T47D (cell line): ENCODE measurements at regions not wholly inside any gene's neighbourhood (a gene's known extent, or its start where the extent isn't known, plus 50 kb on each side); places are given as distances from the start of the nearest gene placed in this dataset.

ENCODE experiments used
- DNase-seq, 2 experiments: peaks; one replicate each; pipeline versions ENCODE4 v3.0.0 to v3.0.0-alpha.2; 2011 to 2012; ENCODE audit warnings: low read depth in 1 of 2, low spot score in 1 of 2
- JUND ChIP-seq: IDR thresholded peaks from 2 replicates; pipeline ENCODE4 v1.6.1; 2012; ENCODE audit warnings: low read depth
- in situ Hi-C: cut with HindIII; loops from 2 replicates; pipeline ENCODE4 v1.10.0; 2016; ENCODE audit warnings: low sequenced_read_pairs, low pct_unique_long_range_greater_than_20kb

DNA sequence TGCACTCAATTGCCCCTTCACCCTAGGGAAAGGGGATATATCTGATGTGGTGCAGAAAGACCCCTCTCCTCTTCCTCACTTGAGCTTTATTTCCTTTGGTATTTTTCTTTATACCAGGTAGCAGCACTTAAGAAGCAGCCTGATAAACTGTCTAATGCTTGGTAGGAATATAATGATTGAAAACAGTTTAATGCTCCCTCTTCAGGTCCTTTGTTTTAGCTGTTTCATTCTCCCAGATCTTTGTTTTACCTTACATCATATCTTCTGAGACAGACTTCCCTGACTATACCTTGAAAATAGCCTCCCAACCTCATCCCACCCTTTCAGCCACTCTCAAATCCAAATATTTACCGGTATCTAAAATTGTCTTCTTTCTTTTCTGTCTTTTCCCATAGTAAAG is 87.9 kb downstream of the NUDT12 start:
- peak in 1 of 2 experiments; percentile 48 for DNase-seq
- no peak for TF ChIP-seq JUND
- in situ Hi-C loops = no loop called here

- TF ChIP-seq JUND = no peak
- DNase-seq = no peak
- in situ Hi-C loops = no loop called here
Measured at GRCh38 chr5:103473725-103474124, 88.9 kb downstream of the NUDT12 start.

DNA sequence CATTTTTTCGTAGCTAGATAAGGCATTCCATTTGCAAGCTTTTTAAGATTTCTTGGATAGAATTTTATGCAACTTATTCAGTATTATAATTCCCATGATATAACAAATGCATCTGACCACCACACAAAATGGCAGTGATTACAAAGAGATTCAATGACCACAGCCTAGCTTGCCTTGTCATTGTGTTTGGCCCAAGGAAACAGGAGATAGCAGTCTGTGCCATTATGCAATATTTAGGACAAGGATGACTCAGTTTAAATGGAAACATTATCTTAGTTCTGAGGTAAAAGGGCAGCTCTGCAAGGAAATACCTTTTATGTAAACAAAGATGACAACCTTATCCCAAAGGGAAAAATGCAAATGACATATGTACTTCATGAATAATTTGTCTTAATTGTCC is 89.8 kb downstream of the NUDT12 start:
- no peak for TF ChIP-seq JUND
- DNase-seq = no peak

DNA sequence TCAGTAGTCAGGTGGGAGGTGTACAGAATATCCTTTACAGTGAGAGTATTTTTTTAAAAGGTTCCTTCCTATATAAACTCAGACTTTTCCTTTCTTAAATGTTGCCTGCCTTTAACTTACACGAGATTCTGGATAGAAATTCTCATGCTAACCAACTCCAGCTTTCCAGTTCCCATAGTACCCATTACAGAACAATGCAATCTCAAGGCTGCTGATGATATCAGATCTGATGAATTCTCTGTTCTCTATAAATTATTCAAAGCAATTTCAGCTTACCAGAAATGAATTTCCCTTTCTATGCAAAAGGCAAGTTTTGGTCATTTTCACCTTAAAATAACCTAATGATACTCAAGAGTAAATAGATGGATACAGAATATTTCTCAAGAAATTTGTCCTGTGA is 90.3 kb downstream of the NUDT12 start:
- no peak for DNase-seq
- no peak for TF ChIP-seq JUND
- in situ Hi-C loops = no loop called here

More for the DNA sequence above, 89.8 kb downstream of the NUDT12 start:
- in situ Hi-C loops = no loop called here

DNA sequence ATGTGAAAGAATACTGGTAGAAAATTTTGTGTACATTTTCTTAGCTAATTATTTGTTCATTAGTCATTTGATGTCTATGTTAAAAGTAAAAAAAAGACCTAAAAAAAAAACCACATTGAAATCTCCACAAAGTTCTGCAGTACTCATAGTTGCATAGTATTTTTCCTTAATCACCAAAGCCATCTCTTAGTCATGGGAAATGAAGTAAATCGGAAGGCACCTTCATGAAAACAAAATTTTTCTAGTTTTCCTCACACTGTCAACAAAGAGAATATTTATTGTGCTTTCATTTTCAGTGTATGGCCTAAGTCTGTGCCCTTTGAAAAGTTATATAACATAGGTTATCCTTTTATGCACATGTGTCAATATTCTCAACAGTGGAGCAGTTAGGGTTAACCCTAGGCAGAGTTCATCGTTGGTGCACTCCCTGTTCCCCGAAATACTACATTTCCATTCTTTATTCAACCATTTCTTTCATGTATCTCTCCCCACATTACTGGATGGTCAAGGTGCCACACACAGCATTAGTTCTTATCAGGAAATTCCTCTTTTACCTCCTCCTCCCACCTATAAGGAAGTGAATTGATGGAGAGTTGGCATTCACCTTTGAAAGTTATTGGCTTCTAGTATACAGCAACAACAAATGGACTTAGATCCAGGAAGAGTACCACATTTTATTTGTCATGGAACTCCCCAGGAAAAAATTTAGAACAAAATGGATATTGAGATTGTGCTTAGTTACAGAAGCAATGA is 93.1 kb downstream of the NUDT12 start:
- no peak for DNase-seq
- TF ChIP-seq JUND = no peak
- in situ Hi-C loops = no loop called here

GRCh38 chr5:103467831-103468230 is 94.8 kb downstream of the NUDT12 start:
- in situ Hi-C loops = no loop called here
- DNase-seq = no peak
- no peak for TF ChIP-seq JUND

DNA sequence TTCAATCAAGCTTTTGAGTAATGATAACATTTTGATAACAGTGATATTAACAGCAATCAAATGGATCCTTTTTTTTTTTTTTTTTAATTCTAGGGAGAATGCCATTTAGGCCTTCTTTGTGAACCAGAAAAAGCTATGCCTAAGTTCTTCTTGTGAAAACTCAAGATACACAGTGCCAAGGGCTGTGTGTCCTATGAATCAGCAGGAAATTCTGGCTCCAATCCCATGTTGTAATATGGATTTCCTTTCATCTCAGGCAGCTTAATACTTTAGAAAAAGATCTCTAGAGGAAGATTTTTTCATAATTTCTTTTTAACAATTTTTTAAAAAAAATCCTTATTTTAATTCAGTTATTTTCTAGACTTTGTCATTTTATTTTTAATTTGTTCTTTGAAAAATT is 96.1 kb downstream of the NUDT12 start:
- TF ChIP-seq JUND = no peak
- in situ Hi-C loops = no loop called here
- peak in 1 of 2 experiments; percentile 32 for DNase-seq

- in situ Hi-C loops = no loop called here
- no peak for DNase-seq
- TF ChIP-seq JUND = no peak
Measured at GRCh38 chr5:103465891-103466290, 96.7 kb downstream of the NUDT12 start.

GRCh38 chr5:103464835-103465484 is 97.6 kb downstream of the NUDT12 start:
- no peak for DNase-seq

GRCh38 chr5:103463261-103463660 is 99.3 kb downstream of the NUDT12 start:
- no peak for TF ChIP-seq JUND
- in situ Hi-C loops = no loop called here

More at GRCh38 chr5:103464835-103465484, 97.6 kb downstream of the NUDT12 start:
- TF ChIP-seq JUND = no peak
- in situ Hi-C loops = no loop called here

GRCh38 chr5:103461243-103461642 is 101.3 kb downstream of the NUDT12 start:
- in situ Hi-C loops = no loop called here
- no peak for TF ChIP-seq JUND
- no peak for DNase-seq

More at GRCh38 chr5:103463261-103463660, 99.3 kb downstream of the NUDT12 start:
- no peak for DNase-seq

- no peak for DNase-seq
- TF ChIP-seq JUND = no peak
- in situ Hi-C loops = no loop called here
Measured at GRCh38 chr5:103458497-103459040, 104.0 kb downstream of the NUDT12 start.

- in situ Hi-C loops = no loop called here
- DNase-seq = no peak
- TF ChIP-seq JUND = no peak
Measured at GRCh38 chr5:103456476-103456875, 106.1 kb downstream of the NUDT12 start.
